Liver (tissue), 8 donors: ENCODE measurements at regions not wholly inside any gene's neighbourhood (a gene's known extent, or its start where the extent isn't known, plus 50 kb on each side); places are given as distances from the start of the nearest gene placed in this dataset.

ENCODE experiments used
- DNase-seq: peaks from one replicate; pipeline ENCODE4 v3.0.0-alpha.2; 2017; ENCODE audit warnings: low spot score
- H3K27ac ChIP-seq, 2 donors: one replicate each; pipeline ENCODE4 v1.7.0; 2013; ENCODE audit warnings: inconsistent platforms in 2 of 2, low read length in 2 of 2, control low read depth in 1 of 2, low read depth in 1 of 2, mild to moderate bottlenecking in 1 of 2
- H3K27me3 ChIP-seq, 4 donors: one replicate each; pipeline versions ENCODE4 v1.6.1 to v1.7.0; 2013; ENCODE audit warnings: low read length in 3 of 4, inconsistent platforms in 1 of 4, mild to moderate bottlenecking in 1 of 4, moderate library complexity in 1 of 4; ENCODE audit not compliant: control insufficient read depth in 4 of 4, insufficient read depth in 4 of 4
- H3K36me3 ChIP-seq, 4 donors: one replicate each; pipeline versions ENCODE4 v1.6.1 to v1.7.0; 2013; ENCODE audit warnings: low read length in 3 of 4, mild to moderate bottlenecking in 3 of 4, low read depth in 1 of 4, moderate library complexity in 1 of 4; ENCODE audit not compliant: control insufficient read depth in 4 of 4, insufficient read depth in 3 of 4
- H3K4me1 ChIP-seq, 4 donors: one replicate each; pipeline versions ENCODE4 v1.6.1 to v1.7.0; 2013; ENCODE audit warnings: low read length in 3 of 4, mild to moderate bottlenecking in 3 of 4, moderate library complexity in 1 of 4; ENCODE audit not compliant: control insufficient read depth in 4 of 4, insufficient read depth in 4 of 4
- H3K4me3 ChIP-seq, 3 donors: one replicate each; pipeline versions ENCODE4 v1.6.1 to v1.7.0; 2013; ENCODE audit warnings: low read length in 3 of 3, control low read depth in 1 of 3, low read depth in 1 of 3, mild to moderate bottlenecking in 1 of 3
- H3K9ac ChIP-seq, 2 donors: one replicate each; pipeline ENCODE4 v1.7.0; 2013; ENCODE audit warnings: low read length in 2 of 2, mild to moderate bottlenecking in 2 of 2, moderate library complexity in 2 of 2, control low read depth in 1 of 2, low read depth in 1 of 2
- H3K9me3 ChIP-seq, 4 donors: one replicate each; pipeline versions ENCODE4 v1.6.1 to v1.7.0; 2013; ENCODE audit warnings: low read length in 3 of 4; ENCODE audit not compliant: control insufficient read depth in 4 of 4
- ATF3 ChIP-seq: IDR thresholded peaks from 2 replicates; pipeline ENCODE4 v1.6.1; 2016; ENCODE audit warnings: antibody characterized with exemption
- CTCF ChIP-seq: fragments of 150-350 bp; IDR thresholded peaks from 2 replicates; pipeline ENCODE4 v1.5.1; 2017; ENCODE audit warnings: improper control_type of control experiment, low read depth, low read length; ENCODE audit not compliant: missing input control
- EGR1 ChIP-seq, 2 donors: IDR thresholded peaks; 2 replicates each; pipeline ENCODE4 v1.6.1; 2016 to 2018; ENCODE audit warnings: antibody characterized with exemption in 2 of 2, low read depth in 2 of 2
- FOXA1 ChIP-seq: IDR thresholded peaks from 2 replicates; pipeline ENCODE4 v1.6.1; 2016; ENCODE audit warnings: antibody characterized with exemption
- FOXA2 ChIP-seq: IDR thresholded peaks from 2 replicates; pipeline ENCODE4 v1.6.1; 2016; ENCODE audit warnings: antibody characterized with exemption
- GABPA ChIP-seq, 2 donors: IDR thresholded peaks in 1 of 2; conservative IDR thresholded peaks in 1 of 2; 2 replicates each; pipeline ENCODE4 v1.6.1; 2016; ENCODE audit warnings: antibody characterized with exemption in 2 of 2, mild to moderate bottlenecking in 1 of 2, moderate library complexity in 1 of 2
- HNF4A ChIP-seq, 2 donors: conservative IDR thresholded peaks; 2 replicates each; pipeline ENCODE4 v1.6.1; 2016; ENCODE audit warnings: antibody characterized with exemption in 2 of 2, mild to moderate bottlenecking in 2 of 2
- HNF4G ChIP-seq: IDR thresholded peaks from 2 replicates; pipeline ENCODE4 v1.6.1; 2016; ENCODE audit warnings: antibody characterized with exemption
- JUND ChIP-seq, 2 donors: IDR thresholded peaks; 2 replicates each; pipeline ENCODE4 v1.6.1; 2016; ENCODE audit warnings: antibody characterized with exemption in 2 of 2
- MAX ChIP-seq: IDR thresholded peaks from 2 replicates; pipeline ENCODE4 v1.6.1; 2016; ENCODE audit warnings: antibody characterized with exemption
- NR2F2 ChIP-seq: IDR thresholded peaks from 2 replicates; pipeline ENCODE4 v1.6.1; 2016; ENCODE audit warnings: antibody characterized with exemption
- RAD21 ChIP-seq, 2 donors: IDR thresholded peaks; 2 replicates each; pipeline ENCODE4 v1.6.1; 2016; ENCODE audit warnings: antibody characterized with exemption in 2 of 2, mild to moderate bottlenecking in 2 of 2
- RXRA ChIP-seq, 2 donors: IDR thresholded peaks; 2 replicates each; pipeline ENCODE4 v1.6.1; 2017 to 2018; ENCODE audit warnings: antibody characterized with exemption in 2 of 2, mild to moderate bottlenecking in 1 of 2
- SP1 ChIP-seq: IDR thresholded peaks from 2 replicates; pipeline ENCODE4 v1.6.1; 2018; ENCODE audit warnings: antibody characterized with exemption, mild to moderate bottlenecking
- TAF1 ChIP-seq: conservative IDR thresholded peaks from 2 replicates; pipeline ENCODE4 v1.6.1; 2016; ENCODE audit warnings: antibody characterized with exemption, mild to moderate bottlenecking
- YY1 ChIP-seq: IDR thresholded peaks from 2 replicates; pipeline ENCODE4 v1.6.1; 2016; ENCODE audit warnings: antibody characterized with exemption, mild to moderate bottlenecking
- ZBTB33 ChIP-seq: IDR thresholded peaks from 2 replicates; pipeline ENCODE4 v1.6.1; 2016; ENCODE audit warnings: antibody characterized with exemption
- WGBS: extraction: QIAGEN DNeasy Blood & Tissue Kit; methylation state at CpG from one replicate; pipeline ENCODE4 v1.1.7; 2013; 5-methylcytosine and 5-hydroxymethylcytosine counted together
- donor health status: healthy.
- donor health status: healthy.
- donor health status: healthy.
- donor health status: healthy.
- donor health status: healthy.

GRCh38 chr17:14833201-14833785, 431.8 kb downstream of the PMP22 start (continued):
- TF ChIP-seq HNF4A (conservative IDR thresholded peaks at IDR 0.05), result no peak
- TF ChIP-seq RAD21 (IDR thresholded peaks at IDR 0.05), result no peak
- no peak for TF ChIP-seq ZBTB33
- no peak for TF ChIP-seq RXRA (IDR thresholded peaks at IDR 0.05)
- TF ChIP-seq TAF1, result no peak
- no peak for TF ChIP-seq FOXA1
- no peak for TF ChIP-seq SP1
- TF ChIP-seq HNF4G, result no peak

- H3K36me3 ChIP-seq, result no peaks in the 10 kb centered on the region
- H3K27me3 ChIP-seq, result no peaks in the 10 kb centered on the region
- 45% methylated on average over 2 of the region's 2 CpGs for WGBS
- no peaks in the 10 kb centered on the region for H3K4me1 ChIP-seq
- no peak overlapping the region for H3K27ac ChIP-seq
- DNase-seq, result no peak
- no peak for TF ChIP-seq ATF3
- TF ChIP-seq RXRA (IDR thresholded peaks at IDR 0.05), result no peak
- TF ChIP-seq YY1, result no peak
- no peak for TF ChIP-seq HNF4A (conservative IDR thresholded peaks at IDR 0.05)
- no peak for TF ChIP-seq EGR1 (IDR thresholded peaks at IDR 0.05; ENCODE audit: low read depth in 2 of 2)
- TF ChIP-seq HNF4G, result no peak
- TF ChIP-seq TAF1, result no peak
- no peak for TF ChIP-seq MAX
- no peak overlapping the region for H3K4me3 ChIP-seq
- no peak overlapping the region for H3K9ac ChIP-seq
- H3K9me3 ChIP-seq, result peaks cover 0 to 3% (median 1%) of the 10 kb centered on the region in 4 donors
These were observed 433.6 kb downstream of the PMP22 start for GRCh38 chr17:14831491-14831890.

GRCh38 chr17:14827396-14827919, 437.7 kb downstream of the PMP22 start:
- Histone ChIP-seq H3K27me3 (no peaks in the 10 kb centered on the region), H3K4me1 (no peaks in the 10 kb centered on the region), H3K9me3 (peaks cover 2 to 3% (median 2%) of the 10 kb centered on the region in 4 donors), H3K9ac (no peak overlapping the region), H3K4me3 (no peak overlapping the region), H3K36me3 (no peaks in the 10 kb centered on the region), H3K27ac (no peak overlapping the region)
- no peak for DNase-seq
- WGBS, result 64% methylated on average over 6 of the region's 6 CpGs
- no peak for TF ChIP-seq GABPA (IDR thresholded peaks at IDR 0.05 in 1 of 2, conservative IDR thresholded peaks at IDR 0.05 in 1 of 2)
- TF ChIP-seq RAD21 (IDR thresholded peaks at IDR 0.05), result no peak
- no peak for TF ChIP-seq TAF1
- no peak for TF ChIP-seq EGR1 (IDR thresholded peaks at IDR 0.05; ENCODE audit: low read depth in 2 of 2)
- TF ChIP-seq SP1, result no peak
- no peak for TF ChIP-seq CTCF
- TF ChIP-seq FOXA1, result no peak
- no peak for TF ChIP-seq YY1
- TF ChIP-seq HNF4G, result no peak
- no peak for TF ChIP-seq FOXA2
- no peak for TF ChIP-seq NR2F2
- no peak for TF ChIP-seq HNF4A (conservative IDR thresholded peaks at IDR 0.05)
- no peak for TF ChIP-seq RXRA (IDR thresholded peaks at IDR 0.05)
- no peak for TF ChIP-seq JUND (IDR thresholded peaks at IDR 0.05)
- no peak for TF ChIP-seq ATF3
